Smooth muscle cell (in vitro differentiated cells): ENCODE measurements at regions not wholly inside any gene's neighbourhood (a gene's known extent, or its start where the extent isn't known, plus 50 kb on each side); places are given as distances from the start of the nearest gene placed in this dataset.

Experiments
- DNase-seq: peaks from one replicate; lab custom pipeline; 2025; ENCODE audit not compliant: unreplicated experiment; lab: John Stamatoyannopoulos, UW
- H2AFZ ChIP-seq: fragments of 200-600 bp; sonication (generic); 2 replicates; pipeline ENCODE4 v1.6.0; 2016; ENCODE audit warnings: antibody characterized with exemption, low read depth, mild to moderate bottlenecking
- H3F3A ChIP-seq: fragments of 200-600 bp; sonication (generic); 2 replicates; pipeline ENCODE4 v1.6.0; 2017; ENCODE audit warnings: antibody characterized with exemption, low read depth
- H3K27ac ChIP-seq: fragments of 200-600 bp; sonication (generic); 2 replicates; pipeline ENCODE4 v1.5.1; 2016; ENCODE audit warnings: low read depth, mild to moderate bottlenecking
- H3K27me3 ChIP-seq: fragments of 200-600 bp; sonication (generic); 2 replicates; pipeline ENCODE4 v1.6.1; 2016; ENCODE audit warnings: low read depth, mild to moderate bottlenecking
- H3K36me3 ChIP-seq: fragments of 200-600 bp; sonication (generic); 2 replicates; pipeline ENCODE4 v1.5.1; 2016; ENCODE audit warnings: low read depth
- H3K4me1 ChIP-seq: fragments of 200-600 bp; sonication (generic); 2 replicates; pipeline ENCODE4 v1.5.1; 2016; ENCODE audit warnings: low read depth
- H3K4me2 ChIP-seq: fragments of 200-600 bp; sonication (generic); 2 replicates; pipeline ENCODE4 v1.6.0; 2016; ENCODE audit warnings: mild to moderate bottlenecking
- H3K4me3 ChIP-seq: fragments of 200-600 bp; sonication (generic); 2 replicates; pipeline ENCODE4 v1.5.1; 2016; ENCODE audit warnings: mild to moderate bottlenecking
- H3K79me2 ChIP-seq: fragments of 200-600 bp; sonication (generic); 2 replicates; pipeline ENCODE4 v1.6.0; 2016; ENCODE audit warnings: low read depth, mild to moderate bottlenecking
- H3K9ac ChIP-seq: fragments of 200-600 bp; sonication (generic); 2 replicates; pipeline ENCODE4 v1.6.0; 2016; ENCODE audit warnings: low read depth
- H3K9me3 ChIP-seq: fragments of 200-600 bp; sonication (generic); replicated peaks from 2 replicates; pipeline ENCODE4 v1.5.1; 2016; ENCODE audit warnings: low read depth
- H4K20me1 ChIP-seq: fragments of 200-600 bp; sonication (generic); 2 replicates; pipeline ENCODE4 v1.6.0; 2016; ENCODE audit warnings: low read depth
- CTCF ChIP-seq: fragments of 200-600 bp; sonication (generic); IDR thresholded peaks from 2 replicates; pipeline ENCODE4 v1.5.1; 2017; ENCODE audit warnings: borderline replicate concordance, mild to moderate bottlenecking, antibody characterized with exemption; ENCODE audit not compliant: insufficient read depth, poor library complexity, severe bottlenecking
- WGBS: methylation state at CpG from one replicate; pipeline ENCODE4 v1.1.7; 2016; ENCODE audit warnings: low lambda C conversion rate; 5-methylcytosine and 5-hydroxymethylcytosine counted together

- no peak overlapping the region for H3K27ac ChIP-seq
- H3K4me3 ChIP-seq: no peak overlapping the region
- H3K4me2 ChIP-seq: no peak overlapping the region
- H4K20me1 ChIP-seq: no peaks in the 10 kb centered on the region
- no peak overlapping the region for H3K9ac ChIP-seq
- TF ChIP-seq CTCF: no peak
- WGBS: 66% methylated on average over 5 of the region's 5 CpGs
- no peaks in the 10 kb centered on the region for H3K9me3 ChIP-seq
- H3K79me2 ChIP-seq: no peaks in the 10 kb centered on the region
- no peaks in the 10 kb centered on the region for H3K36me3 ChIP-seq
- H3K27me3 ChIP-seq: peaks cover 59% of the 10 kb centered on the region
- H2AFZ ChIP-seq: no peak overlapping the region
- DNase-seq: no peak
- no peaks in the 10 kb centered on the region for H3F3A ChIP-seq
- H3K4me1 ChIP-seq: no peaks in the 10 kb centered on the region
Measured at GRCh38 chr5:2032432-2032831, 149.7 kb upstream of the IRX4 start.

- no peak overlapping the region for H3K4me3 ChIP-seq
- no peak for DNase-seq
- peaks cover 51% of the 10 kb centered on the region for H3K27me3 ChIP-seq
- H3F3A ChIP-seq: no peaks in the 10 kb centered on the region
- no peak overlapping the region for H3K27ac ChIP-seq
- no peaks in the 10 kb centered on the region for H3K9me3 ChIP-seq
- H3K4me1 ChIP-seq: no peaks in the 10 kb centered on the region
- no peak overlapping the region for H3K4me2 ChIP-seq
- H2AFZ ChIP-seq: no peak overlapping the region
- H3K79me2 ChIP-seq: no peaks in the 10 kb centered on the region
- H4K20me1 ChIP-seq: no peaks in the 10 kb centered on the region
- TF ChIP-seq CTCF: no peak
- WGBS: 91% methylated on average over 11 of the region's 11 CpGs
- H3K9ac ChIP-seq: no peak overlapping the region
- no peaks in the 10 kb centered on the region for H3K36me3 ChIP-seq
Measured at GRCh38 chr5:2031581-2031980, 148.9 kb upstream of the IRX4 start.

GRCh38 chr5:2030131-2030530 is 147.4 kb upstream of the IRX4 start:
- H3K9me3 ChIP-seq: no peaks in the 10 kb centered on the region
- no peak overlapping the region for H3K27ac ChIP-seq
- no peaks in the 10 kb centered on the region for H3K4me1 ChIP-seq
- no peak overlapping the region for H3K4me3 ChIP-seq
- no peak overlapping the region for H3K4me2 ChIP-seq
- no peak for TF ChIP-seq CTCF
- no peak for DNase-seq
- no peaks in the 10 kb centered on the region for H3F3A ChIP-seq
- no peaks in the 10 kb centered on the region for H4K20me1 ChIP-seq
- no peak overlapping the region for H3K9ac ChIP-seq
- H3K79me2 ChIP-seq: no peaks in the 10 kb centered on the region
- H3K36me3 ChIP-seq: no peaks in the 10 kb centered on the region
- H3K27me3 ChIP-seq: peaks cover 38% of the 10 kb centered on the region
- H2AFZ ChIP-seq: no peak overlapping the region
- WGBS: 61% methylated on average over 5 of the region's 5 CpGs

- Histone ChIP-seq H2AFZ (no peak overlapping the region), H3K27me3 (peaks cover 37% of the 10 kb centered on the region), H3K4me2 (no peak overlapping the region), H3K9me3 (no peaks in the 10 kb centered on the region), H3K79me2 (no peaks in the 10 kb centered on the region), H3K9ac (no peak overlapping the region), H3K4me3 (no peak overlapping the region), H3F3A (no peaks in the 10 kb centered on the region), H3K36me3 (no peaks in the 10 kb centered on the region), H3K27ac (no peak overlapping the region), H4K20me1 (no peaks in the 10 kb centered on the region), H3K4me1 (no peaks in the 10 kb centered on the region)
- 55% methylated on average over 4 of the region's 4 CpGs for WGBS
- no peak for DNase-seq
- no peak for TF ChIP-seq CTCF
Measured at GRCh38 chr5:2029206-2029605, 146.5 kb upstream of the IRX4 start.
